ENCODE measurements at regions not wholly inside any gene's neighbourhood (a gene's known extent, or its start where the extent isn't known, plus 50 kb on each side); places are given as distances from the start of the nearest gene placed in this dataset.

DNA sequence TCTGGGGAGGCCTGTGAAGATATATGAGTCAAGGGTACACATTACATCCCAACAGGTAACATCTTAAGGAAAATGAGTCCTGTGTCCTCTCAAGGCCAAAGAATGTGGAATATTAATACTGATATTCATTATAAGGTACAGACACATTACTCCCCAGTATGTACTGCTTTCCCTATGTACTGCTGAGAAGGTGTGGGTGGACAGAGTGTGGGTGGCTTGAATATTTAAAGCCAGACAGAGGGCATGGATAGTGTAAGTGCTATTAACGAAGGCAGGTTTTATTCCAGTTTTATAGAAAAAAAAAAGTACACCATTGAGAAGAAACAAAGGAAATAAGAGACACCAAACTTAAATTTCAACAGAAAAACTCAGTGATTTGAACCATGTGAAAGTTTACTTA lies 1054.4 kb downstream of the XPNPEP1 start:
- no peak for DNase-seq (ENCODE audit: low read depth)
- TF ChIP-seq, protein P1, sequence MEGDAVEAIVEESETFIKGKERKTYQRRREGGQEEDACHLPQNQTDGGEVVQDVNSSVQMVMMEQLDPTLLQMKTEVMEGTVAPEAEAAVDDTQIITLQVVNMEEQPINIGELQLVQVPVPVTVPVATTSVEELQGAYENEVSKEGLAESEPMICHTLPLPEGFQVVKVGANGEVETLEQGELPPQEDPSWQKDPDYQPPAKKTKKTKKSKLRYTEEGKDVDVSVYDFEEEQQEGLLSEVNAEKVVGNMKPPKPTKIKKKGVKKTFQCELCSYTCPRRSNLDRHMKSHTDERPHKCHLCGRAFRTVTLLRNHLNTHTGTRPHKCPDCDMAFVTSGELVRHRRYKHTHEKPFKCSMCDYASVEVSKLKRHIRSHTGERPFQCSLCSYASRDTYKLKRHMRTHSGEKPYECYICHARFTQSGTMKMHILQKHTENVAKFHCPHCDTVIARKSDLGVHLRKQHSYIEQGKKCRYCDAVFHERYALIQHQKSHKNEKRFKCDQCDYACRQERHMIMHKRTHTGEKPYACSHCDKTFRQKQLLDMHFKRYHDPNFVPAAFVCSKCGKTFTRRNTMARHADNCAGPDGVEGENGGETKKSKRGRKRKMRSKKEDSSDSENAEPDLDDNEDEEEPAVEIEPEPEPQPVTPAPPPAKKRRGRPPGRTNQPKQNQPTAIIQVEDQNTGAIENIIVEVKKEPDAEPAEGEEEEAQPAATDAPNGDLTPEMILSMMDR (IDR thresholded peaks at IDR 0.05; ENCODE audit: insufficient read depth, low read depth, low read length), result no peak

GRCh38 chr10:108862676-108863350 lies 1060.5 kb downstream of the XPNPEP1 start:
- TF ChIP-seq, protein P1 (IDR thresholded peaks at IDR 0.05; ENCODE audit: insufficient read depth, low read depth, low read length), result no peak
- DNase-seq (ENCODE audit: low read depth), result peak; percentile 24
- H3K4me3 ChIP-seq (ENCODE audit: low read depth, low read length), result no peak overlapping the region

More for the DNA sequence above, 1054.4 kb downstream of the XPNPEP1 start:
- no peak overlapping the region for H3K4me3 ChIP-seq (ENCODE audit: low read depth, low read length)

GRCh38 chr10:108861181-108861754 lies 1062.0 kb downstream of the XPNPEP1 start:
- no peak for DNase-seq (ENCODE audit: low read depth)
- H3K4me3 ChIP-seq (ENCODE audit: low read depth, low read length), result no peak overlapping the region
- TF ChIP-seq, protein P1 (IDR thresholded peaks at IDR 0.05; ENCODE audit: insufficient read depth, low read depth, low read length), result no peak

- TF ChIP-seq, protein P1 (IDR thresholded peaks at IDR 0.05; ENCODE audit: insufficient read depth, low read depth, low read length), result no peak
- no peak for DNase-seq (ENCODE audit: low read depth)
- no peak overlapping the region for H3K4me3 ChIP-seq (ENCODE audit: low read depth, low read length)
Observed at GRCh38 chr10:108852211-108852610, 1071.1 kb downstream of the XPNPEP1 start.

DNA sequence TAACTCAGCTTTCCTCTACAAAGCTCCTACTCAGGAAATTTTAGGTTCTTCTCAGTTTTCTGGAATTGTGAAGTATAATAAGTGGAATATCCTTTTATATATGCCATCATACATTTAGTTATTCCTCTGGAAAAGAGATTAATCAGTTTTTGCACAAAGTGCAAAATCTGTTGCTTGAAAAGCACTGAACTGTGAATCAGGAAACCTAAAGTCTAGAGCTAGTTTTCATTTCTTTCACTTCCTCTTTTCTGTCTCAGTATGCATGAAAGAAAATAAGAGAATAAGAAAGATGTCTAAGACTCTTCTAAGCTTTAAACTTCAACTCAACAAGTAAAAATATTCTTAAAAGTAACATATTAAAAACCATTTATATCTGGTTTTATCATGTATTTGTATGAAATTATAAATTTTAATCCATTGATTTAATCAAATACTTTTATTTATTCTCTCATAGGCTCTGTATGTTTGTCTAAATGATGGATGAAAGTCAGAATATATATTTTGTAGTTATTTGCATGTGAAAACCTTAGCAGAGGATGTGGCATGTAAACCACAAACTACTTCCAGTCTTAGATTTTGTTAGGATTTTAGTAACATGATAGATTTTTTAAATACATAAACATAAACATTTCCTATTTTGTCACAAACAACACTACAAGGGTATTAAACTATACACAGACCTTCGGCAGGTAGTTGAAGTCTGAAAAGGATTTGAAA lies 1073.0 kb downstream of the XPNPEP1 start:
- TF ChIP-seq, protein P1 (IDR thresholded peaks at IDR 0.05; ENCODE audit: insufficient read depth, low read depth, low read length), result no peak

DNA sequence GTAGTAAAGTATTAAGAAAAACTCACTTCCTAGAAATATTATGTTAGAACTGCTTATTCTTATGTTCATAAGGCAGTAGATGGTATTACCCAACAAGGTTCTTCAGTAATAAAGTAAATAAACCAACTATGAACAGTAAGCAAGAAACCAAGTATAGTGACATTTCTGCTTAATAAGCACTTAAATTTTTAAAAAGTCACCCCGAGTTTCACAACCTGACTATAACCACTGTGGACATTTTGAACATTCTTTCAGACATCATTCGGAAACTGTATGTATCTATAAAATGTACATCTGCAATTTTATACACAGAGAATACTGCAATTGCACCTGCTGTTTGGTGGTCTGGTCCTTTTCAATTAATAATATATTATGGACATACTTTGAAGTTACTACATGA lies 1073.6 kb downstream of the XPNPEP1 start:
- TF ChIP-seq, protein P1 (IDR thresholded peaks at IDR 0.05; ENCODE audit: insufficient read depth, low read depth, low read length), result no peak
- no peak for DNase-seq (ENCODE audit: low read depth)

More for the DNA sequence above, 1073.0 kb downstream of the XPNPEP1 start:
- DNase-seq (ENCODE audit: low read depth), result no peak
- H3K4me3 ChIP-seq (ENCODE audit: low read depth, low read length), result no peak overlapping the region

More for the DNA sequence above, 1073.6 kb downstream of the XPNPEP1 start:
- H3K4me3 ChIP-seq (ENCODE audit: low read depth, low read length), result no peak overlapping the region

Measured in fibroblast of villous mesenchyme (primary cell).